DMS 273 (cell line): ENCODE measurements at regions not wholly inside any gene's neighbourhood (a gene's known extent, or its start where the extent isn't known, plus 50 kb on each side); places are given as distances from the start of the nearest gene placed in this dataset.
A peak's percentile ranks its signal among the peaks of the same experiment; 100 is the strongest.
"Not testable (repeated sequence)": the region's sequence is repeated elsewhere in the genome, so short reads cannot be mapped to it uniquely, and the experiment has no call there.

ENCODE experiments used
- DNase-seq: peaks from one replicate; lab custom pipeline; 2025; ENCODE audit not compliant: unreplicated experiment; lab: John Stamatoyannopoulos, UW

DNA sequence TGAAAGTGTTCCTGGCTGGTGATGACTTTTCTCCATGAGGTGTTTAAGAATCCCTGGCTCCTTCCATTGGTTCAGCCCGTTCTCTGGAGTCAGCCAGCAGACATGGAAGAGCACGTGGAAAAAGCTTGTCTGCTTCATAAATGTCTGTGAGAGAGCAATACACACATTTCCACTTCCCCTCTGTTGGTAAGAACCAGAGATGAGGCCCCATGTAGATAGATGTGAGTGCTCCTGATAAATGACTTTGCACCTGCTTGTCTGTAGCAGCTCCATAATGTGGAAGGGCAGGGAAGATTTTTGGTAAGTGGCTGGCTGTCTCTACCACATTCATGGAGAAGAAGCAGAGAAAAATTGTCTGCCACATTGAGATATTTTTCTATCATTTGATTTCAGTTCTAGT, 325.8 kb downstream of the LMO7 start:
- no peak for DNase-seq

DNA sequence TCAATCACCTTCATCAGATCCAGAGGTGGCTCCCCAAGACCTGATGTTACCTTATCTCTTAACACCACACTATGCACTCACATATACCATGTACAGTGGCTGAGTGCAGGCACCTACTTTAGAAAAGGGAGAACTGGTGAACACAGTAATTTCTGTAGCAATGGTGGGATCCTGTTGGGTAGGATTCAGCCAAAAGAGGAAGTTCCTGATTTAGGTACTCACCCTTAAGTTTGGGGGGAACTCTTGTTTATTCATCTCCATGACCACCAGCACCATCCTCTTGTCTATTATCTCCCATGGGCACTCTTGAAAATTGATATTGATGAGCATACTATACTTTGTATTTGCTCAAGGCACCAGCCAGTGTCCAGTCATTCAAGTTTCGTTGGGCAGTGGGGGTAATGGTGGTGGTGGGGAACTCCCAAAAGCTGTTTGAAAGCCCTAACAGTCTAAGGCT, 324.4 kb downstream of the LMO7 start:
- no peak for DNase-seq

DNA sequence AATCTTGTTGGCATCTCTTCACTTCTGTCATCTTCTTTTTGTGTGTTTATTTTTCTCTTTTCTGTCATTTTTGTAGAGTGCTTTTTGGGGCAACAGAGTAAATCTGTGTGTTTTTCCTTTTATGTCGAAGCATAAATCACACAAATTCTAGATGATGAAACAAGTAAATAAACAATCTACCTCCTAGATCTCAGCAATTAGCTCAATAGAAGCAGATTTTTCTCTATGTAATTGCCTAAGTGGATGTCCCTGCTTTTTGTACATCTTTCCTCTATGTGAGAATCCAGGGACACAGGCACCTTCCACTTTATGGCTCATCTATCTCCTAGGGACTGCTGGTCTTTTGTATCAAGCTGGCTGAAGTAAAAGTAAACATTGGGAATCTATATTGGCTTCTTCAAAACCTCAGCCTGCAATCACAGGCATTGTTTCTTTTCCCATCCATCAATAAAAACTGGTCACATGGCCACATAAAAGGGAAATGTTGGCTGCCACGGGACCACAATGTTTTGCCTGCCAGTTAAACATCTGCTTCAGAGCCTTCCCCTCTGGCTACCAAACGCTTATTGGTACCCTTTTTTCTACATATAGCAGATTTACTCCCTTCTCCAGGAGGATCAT, 323.8 kb downstream of the LMO7 start:
- no peak for DNase-seq

DNA sequence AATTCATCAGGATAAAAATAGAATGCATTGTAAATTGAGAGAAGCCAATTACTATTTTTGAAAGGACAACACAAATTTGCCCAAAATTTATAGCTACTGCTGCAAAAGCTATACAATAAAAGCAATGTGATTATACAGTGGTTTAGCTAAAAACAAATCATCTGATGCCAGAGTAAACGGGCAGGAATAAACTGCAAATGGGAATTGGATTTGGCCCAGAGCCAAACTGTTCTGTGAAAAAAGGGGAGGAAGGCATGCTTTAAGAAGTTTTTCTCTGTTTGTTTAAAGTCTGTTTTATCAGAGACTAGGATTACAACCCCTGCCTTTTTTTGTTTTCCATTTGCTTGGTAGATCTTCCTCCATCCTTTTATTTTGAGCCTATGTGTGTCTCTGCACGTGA, 317.5 kb downstream of the LMO7 start:
- DNase-seq: not testable (repeated sequence)

DNA sequence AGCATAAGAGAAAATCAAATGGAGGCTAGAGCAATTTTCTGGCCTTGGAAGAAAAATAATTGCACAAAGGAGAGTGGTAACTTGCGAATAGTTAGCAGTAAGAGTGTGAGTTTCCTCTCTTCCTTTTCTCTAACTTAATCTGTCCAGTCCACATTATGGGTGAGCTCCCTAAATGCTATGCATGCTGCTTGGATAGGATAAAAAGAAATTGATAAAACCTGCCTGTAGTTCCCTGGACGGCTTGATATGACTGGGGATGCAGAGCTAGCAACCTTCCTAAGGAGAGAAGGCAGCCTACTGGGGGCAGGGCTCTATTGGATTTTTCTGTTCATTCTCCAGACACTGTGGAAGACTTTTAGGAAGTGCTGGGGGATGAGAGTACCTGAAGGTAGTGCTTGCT, 311.3 kb downstream of the LMO7 start:
- DNase-seq: peak; percentile 26

DNA sequence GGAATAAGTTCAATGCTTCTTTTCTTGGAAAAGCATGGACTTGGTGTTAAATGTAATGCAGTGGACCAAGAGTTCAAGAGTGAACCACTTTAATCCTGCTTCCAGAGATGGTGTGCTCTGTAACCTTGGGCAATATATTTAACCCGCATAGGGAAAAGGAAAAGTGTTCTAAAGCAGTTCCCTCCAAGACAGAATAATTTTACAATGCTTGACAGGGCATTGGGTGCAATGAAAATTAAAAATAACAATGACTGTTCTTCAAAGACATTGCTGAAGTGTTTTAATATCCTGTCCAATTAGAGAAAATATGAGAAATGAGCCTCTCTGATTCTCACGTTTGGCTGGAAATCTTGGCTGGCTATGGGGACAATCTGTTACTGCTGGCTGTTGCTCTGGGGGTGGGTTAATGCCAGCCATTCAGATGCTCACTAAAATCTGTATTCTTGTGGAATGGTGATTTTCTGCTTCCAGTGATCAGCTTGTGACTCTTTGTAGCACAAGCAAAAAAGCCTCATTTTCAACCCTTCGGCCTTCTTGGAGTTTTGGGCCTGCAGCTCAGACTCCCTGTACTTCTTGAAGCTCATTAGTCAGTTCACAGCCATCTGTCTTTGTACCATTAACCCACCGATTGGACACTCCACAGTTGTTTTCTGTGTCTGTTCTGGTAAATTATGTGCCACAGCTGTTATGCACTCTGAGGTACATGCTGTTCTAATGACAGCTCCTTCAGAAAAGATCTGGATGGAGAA, 310.6 kb downstream of the LMO7 start:
- DNase-seq: peak; percentile 89

DNA sequence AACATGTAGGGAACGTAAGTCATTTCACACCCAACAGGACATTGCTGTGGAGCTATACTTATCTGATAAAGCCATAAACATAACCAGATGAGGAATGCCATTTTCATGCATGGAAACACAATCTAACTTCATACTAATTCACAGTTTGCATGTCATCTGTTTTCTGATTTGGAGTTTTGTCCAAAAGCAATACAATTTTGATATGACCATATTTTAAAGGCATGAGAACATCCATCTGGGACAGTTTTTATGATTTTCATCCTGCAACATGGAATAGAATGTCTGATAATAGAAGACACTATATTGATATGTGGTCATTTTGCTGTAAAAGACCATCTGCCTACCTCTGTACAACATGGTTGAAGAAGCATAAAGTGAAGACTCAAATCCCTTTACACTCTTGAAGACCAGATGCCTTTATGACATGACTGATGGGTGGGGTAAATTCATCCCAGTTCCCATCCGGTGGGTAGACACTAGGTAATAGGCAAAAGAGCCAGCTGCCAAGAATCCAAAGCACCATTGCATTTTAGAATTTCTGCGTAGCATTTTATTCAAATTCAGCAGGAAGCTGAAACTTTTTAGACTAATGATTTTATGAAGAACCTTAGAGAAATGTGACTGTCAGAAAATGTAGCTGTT, 309.8 kb downstream of the LMO7 start:
- DNase-seq: peak; percentile 72

DNA sequence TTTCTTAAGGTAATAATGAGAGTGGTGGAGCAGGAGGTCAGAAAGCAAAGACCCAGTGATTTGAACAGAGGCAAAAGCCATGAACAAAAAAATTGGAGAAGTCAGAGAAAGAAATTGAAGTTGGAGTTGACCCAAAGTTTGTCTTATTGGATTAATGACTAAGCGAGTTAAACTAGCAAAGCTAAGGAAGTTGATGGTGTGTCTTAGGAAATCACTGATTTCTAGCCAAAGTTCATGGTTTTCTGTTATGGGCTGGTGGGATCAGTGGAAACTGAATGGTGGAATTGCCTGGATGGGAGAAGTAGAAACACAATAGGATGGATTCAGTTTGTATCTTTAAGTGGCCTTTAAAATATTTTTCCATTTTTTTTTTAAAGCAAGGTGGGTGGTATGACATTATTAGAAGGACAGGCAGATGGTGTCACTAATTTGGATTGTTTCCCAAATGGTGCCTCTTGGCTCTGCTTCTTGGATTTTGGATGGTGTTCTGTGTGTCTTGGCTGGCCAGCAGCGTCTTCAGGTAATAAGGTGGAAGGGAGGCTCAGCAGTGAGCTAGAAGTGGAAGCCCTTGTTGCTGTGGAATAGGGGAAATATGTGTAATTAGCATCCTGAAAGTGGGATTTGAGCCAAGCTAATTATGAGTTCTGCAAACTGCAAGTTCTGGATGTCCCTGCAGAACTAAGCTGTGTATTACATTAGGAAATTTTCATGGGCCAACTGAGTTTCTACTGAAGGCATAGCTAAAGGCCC, 302.9 kb downstream of the LMO7 start:
- DNase-seq: peak; percentile 11

DNA sequence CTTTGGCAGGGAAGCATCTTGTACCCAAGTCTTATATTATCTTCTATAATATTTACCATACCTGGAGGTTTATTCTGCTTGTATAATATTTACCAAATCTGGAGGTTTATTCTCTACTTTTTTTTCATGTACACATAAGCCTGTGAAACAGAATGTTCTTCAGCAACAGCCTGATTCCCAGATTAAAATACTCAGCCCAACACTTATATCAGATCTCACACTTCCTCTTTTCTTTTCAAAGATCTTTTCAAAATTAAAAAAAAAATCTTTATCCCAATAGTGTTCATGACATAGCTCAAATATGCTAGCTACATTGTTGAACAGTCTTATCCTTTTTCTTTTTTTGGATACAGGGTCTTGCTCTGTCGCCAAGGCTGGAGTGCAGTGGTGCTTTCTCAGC, 300.7 kb downstream of the LMO7 start:
- DNase-seq: no peak

DNA sequence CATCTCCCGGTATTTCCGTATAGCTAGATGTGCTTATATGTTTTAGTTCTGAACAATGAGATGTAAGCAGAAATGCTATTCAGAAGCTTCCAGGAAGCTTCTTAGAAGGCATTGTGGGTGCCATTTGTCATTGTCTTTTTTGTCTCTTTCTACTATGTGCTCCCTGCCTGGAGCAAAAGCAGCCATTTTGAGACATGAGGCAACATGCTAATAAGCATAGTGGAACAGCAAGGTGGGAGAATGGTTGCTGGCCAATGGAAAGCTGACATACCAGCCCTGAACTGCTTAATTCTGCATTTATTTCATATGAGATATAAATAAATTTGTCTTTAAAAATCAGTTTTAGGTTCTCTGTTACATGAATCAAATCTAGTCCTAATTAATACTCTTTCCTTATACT, 299.7 kb downstream of the LMO7 start:
- no peak for DNase-seq

DNA sequence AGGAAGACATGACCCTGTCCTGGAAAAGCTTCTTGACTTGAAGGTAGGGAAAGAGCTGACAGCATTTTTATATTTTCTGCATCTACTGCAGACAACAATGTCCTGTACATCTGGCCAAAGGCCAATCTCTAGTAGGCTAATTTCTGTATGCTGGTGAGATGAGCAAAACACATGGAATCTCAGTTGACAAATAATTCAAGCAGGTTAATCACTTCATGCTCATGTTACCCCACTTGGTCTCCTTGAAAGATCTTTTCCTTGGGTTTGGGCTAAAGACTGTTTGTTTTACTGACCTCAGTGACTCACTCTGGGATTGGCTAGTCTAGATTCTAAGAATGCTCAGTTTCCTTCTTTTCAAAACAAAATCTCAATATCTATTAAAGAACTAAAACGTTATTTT, 298.8 kb downstream of the LMO7 start:
- no peak for DNase-seq

DNA sequence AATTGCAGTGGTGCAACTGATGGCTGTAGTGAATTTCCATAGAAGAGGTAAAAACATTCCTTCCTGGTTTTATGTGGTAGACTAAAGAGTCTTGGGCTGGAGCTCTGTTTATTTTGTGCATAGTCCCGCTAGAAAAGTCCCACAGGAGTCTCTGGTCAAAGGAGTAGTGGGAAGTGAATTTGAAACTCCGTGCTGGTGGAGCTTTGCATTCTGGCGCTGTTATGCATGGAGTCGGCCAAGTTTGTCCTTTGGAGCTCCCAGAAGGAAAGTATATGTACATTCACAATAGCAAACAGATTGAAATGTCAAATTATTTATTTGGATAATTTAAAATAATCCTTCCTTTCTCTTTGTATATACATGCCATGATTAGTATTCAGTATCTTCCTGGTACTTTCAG, 296.5 kb downstream of the LMO7 start:
- DNase-seq: no peak

DNA sequence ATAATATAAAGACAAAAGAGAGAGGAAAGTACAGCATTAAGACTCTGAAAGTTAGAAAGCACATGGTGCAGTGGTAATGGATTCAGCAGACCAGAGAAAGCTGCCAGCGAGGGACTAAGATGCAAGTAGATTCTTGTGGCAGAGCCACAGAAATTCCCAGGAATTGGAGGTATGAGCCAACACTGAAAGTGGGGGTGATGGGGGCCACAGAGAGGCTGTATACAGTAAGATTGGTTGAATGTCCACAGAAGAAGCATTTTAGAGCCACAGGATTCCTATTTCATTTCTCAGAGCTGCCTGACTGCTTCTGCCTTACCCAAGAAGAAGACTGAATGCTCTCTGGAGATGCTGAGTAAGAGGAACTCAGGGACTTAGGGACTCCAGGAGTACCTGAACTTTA, 295.0 kb downstream of the LMO7 start:
- no peak for DNase-seq

DNA sequence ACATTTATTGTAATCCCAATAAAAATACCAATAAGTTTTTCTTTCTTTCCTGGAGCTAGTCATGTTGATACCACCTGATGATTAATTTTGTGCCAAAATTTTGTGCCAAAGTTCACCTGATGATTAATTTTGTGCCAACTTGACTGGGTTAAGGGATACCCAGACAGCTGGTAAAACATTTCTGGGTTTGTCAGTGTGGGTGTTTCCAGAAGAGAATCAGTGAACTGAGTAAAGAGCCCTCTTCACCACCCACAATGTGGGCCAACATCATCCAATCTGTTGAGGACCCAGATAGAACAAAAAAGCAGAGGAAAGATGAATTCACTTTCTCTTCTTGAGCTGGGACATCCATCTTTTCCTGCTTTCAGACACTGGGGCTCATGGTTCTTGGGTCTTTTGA, 292.9 kb downstream of the LMO7 start:
- no peak for DNase-seq

DNA sequence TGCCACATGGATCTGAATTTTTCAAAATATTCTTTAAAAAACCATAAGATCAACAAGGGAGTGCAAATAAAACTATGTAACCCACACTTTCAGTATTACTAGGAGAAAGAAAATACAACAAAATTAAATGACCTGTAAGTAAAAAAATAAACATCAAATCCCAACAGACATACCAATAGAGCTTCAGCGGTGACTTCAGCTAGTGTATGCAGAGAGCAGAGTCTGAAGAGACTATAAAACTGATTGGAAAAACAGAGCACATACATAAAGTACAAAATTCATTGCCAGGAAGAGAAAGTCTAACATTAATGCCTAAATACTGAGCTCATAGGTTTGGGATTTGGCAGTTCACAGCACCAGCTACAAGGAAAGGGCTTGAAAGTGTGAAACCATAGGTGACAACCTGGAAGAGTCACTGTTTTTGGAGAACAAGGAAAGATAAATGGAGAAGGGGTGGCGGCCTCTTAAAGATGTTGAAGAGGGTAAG, 291.1 kb downstream of the LMO7 start:
- DNase-seq: no peak

DNA sequence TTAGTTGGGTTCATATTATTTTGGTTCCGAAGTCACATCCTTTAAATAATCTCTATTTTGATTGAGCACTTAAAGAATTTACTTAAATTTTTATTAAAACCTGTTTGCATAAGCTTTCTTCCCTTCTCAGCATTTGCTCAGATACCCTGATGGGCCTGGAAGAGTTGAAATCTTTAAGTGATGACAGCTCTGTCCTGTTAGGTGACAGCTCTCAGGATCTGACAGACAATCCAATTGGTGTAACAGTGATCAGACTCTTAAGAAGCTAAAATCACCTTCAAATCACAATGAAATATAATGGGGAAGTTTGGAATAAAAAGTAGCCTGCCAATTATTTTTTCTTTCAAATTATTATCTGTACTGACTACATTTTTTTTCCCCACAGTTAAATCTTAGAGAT, 284.4 kb downstream of the LMO7 start:
- no peak for DNase-seq

DNA sequence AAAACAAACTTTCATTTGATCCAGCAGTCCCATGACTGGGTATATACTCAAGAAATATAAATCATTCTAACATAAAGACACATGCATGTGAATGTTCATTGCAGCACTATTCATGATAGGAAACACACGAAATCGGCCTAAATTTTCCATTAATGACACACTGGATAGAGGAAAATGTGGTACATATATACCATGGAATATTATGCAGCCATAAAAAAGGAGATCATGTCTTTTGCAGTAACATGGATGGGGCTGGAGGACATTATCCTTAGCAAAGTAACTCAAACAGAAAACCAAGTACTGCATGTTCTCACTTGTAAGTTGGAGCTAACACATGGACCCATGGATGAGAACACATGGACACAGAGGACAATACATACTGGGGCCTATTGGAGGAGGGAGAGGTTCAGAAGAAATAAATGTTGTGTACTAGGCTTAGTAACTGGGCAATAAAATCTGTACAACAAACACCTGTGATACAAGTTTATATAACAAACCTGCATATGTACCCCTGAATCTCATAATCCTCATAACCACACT, 283.6 kb downstream of the LMO7 start:
- no peak for DNase-seq

DNA sequence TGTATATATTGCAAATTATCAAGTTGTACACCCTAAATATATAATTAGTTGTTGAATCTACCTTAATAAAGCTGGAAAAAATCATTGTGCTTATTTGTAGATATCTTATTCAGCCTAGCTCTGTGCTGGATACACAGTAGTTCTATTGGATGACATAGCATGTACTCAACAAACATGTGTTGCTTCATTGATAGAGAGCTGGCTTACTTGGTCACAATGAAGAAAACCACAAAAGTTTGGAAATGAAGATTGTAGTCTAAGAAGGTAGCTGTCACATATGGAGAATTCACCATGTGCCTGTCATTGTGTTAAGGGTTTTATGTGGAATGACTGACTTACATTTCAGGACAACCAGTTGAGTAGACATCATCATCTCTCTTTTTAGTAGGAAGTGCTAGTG, 278.9 kb downstream of the LMO7 start:
- DNase-seq: no peak

DNA sequence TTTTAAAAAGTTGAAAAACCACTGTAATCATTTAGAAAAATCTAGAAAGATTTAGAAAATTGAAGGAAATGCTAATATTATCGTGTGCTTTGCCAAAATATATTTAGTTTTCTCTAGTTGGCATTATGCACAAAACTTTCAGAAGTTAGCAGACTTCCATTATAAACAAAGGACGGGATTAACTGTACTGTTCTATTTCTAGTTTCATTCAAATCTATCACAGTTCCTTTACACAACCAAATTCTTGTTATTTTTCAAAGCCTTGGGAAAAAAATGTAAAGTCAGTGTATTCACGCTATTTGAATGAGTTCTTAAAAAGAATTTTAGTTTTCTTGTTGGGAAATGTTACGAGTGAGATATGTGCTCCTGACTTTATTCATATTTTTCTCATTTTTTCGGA, 277.8 kb downstream of the LMO7 start:
- DNase-seq: no peak

DNA sequence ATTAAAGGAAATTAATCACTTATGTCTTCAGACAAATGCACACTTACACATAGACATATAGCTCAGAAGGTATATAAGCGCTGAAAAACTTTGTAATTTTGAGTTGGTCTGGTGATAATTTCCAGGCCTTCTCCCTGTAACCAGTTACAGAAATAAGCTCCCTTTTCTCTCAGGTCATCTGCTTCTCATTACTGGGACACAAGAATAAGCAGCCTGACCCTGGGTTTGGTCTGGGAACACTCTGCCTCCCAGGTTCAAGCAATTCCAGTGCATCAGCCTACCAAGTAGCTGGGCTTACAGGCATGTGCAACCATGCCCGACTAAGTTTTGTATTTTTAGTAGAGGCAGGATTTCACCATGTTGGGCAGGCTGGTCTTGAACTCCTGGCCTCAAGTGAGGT, 274.5 kb downstream of the LMO7 start:
- DNase-seq: no peak
